22Rv1 (cell line): ENCODE measurements at regions not wholly inside any gene's neighbourhood (a gene's known extent, or its start where the extent isn't known, plus 50 kb on each side); places are given as distances from the start of the nearest gene placed in this dataset.

Experiments
- H3K27ac ChIP-seq: fragments of 450-650 bp; 2 replicates; pipeline ENCODE4 v1.5.1; 2017
- ZFX ChIP-seq: fragments of 450-650 bp; IDR thresholded peaks from 2 replicates; pipeline ENCODE4 v1.6.1; 2017; ENCODE audit warnings: antibody characterized with exemption, borderline replicate concordance
- TF ChIP-seq, protein P1 (sequence below): fragments of 450-650 bp; IDR thresholded peaks from 2 replicates; pipeline ENCODE4 v1.5.1; 2017; ENCODE audit warnings: mild to moderate bottlenecking

DNA sequence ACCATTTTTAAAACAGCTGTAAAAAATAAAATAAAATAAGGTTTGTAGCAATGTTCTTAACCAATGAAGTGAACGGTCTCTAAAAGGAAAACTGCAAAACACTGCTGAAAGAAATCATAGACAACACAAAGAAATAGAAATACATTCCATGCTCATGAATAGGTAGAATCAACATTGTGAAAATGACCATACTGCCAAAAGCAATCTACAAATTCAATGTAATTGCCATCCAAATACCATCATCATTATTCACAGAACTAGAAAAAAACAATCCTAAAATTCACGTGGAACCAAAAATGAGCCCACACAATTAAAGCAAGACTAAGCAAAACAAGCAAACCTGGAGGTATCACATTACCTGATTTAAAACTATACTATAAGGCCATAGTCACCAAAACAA, 67.6 kb upstream of the RGMB start:
- H3K27ac ChIP-seq, result no peak overlapping the region
- TF ChIP-seq ZFX, result no peak
- TF ChIP-seq, protein P1, sequence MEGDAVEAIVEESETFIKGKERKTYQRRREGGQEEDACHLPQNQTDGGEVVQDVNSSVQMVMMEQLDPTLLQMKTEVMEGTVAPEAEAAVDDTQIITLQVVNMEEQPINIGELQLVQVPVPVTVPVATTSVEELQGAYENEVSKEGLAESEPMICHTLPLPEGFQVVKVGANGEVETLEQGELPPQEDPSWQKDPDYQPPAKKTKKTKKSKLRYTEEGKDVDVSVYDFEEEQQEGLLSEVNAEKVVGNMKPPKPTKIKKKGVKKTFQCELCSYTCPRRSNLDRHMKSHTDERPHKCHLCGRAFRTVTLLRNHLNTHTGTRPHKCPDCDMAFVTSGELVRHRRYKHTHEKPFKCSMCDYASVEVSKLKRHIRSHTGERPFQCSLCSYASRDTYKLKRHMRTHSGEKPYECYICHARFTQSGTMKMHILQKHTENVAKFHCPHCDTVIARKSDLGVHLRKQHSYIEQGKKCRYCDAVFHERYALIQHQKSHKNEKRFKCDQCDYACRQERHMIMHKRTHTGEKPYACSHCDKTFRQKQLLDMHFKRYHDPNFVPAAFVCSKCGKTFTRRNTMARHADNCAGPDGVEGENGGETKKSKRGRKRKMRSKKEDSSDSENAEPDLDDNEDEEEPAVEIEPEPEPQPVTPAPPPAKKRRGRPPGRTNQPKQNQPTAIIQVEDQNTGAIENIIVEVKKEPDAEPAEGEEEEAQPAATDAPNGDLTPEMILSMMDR, result no peak

DNA sequence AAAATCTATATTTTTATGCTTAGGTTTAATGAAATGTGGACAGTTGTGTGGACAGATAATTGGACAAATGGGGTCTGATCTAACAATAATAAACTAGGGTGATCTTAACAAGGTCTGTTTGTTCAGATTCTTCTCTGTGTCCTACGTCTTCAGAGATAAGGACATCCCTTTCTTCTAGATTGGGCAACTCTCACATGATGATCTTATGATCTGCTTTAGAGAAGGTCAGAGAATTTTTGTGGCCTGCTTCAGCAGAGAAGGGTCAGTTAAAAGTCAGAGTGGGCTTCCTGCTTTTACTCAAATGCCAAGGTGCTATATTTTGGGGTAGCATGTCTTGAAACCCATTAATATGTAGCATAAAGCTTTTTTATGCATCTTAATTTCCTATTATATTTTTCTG, 63.8 kb upstream of the RGMB start:
- no peak for TF ChIP-seq ZFX
- TF ChIP-seq, protein P1, result no peak
- no peak overlapping the region for H3K27ac ChIP-seq

DNA sequence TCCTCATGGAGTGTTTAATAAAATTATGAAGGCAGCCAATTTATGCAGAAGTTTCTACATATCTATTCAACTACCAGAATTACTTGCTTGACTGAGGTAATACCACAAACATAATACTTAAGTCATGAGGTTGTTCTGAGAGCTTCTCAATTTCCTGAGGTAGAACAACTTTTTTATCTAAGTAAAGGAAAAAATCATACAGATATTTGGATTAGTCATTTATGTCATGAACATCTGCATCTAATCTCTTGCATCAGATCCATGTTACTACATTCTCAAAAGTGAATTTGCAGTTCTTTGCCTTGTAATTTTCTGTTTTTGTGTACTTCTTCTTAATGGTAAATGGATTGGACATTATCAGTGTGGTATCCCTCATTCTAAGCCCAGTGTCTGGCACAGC, 60.4 kb upstream of the RGMB start:
- H3K27ac ChIP-seq, result no peak overlapping the region
- TF ChIP-seq, protein P1, result no peak
- TF ChIP-seq ZFX, result no peak

DNA sequence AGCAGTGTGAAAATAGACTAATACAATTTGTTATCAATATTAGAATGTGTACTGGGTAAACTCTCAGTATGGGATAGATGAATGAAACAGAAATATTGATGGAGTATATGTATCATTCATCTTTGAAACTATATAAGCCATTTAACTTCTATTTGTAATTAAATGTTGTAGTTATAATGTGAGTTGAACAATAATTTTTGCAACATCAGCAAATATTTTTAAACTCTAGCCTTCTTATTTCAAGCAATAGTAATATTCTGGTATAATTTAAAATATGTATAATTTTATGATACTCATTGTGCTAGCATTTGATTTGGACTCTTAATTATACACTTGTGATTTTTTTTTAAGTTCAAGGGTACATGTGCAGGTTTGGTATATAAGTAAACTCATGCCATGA, 59.6 kb upstream of the RGMB start:
- no peak overlapping the region for H3K27ac ChIP-seq
- no peak for TF ChIP-seq ZFX
- TF ChIP-seq, protein P1, result no peak

DNA sequence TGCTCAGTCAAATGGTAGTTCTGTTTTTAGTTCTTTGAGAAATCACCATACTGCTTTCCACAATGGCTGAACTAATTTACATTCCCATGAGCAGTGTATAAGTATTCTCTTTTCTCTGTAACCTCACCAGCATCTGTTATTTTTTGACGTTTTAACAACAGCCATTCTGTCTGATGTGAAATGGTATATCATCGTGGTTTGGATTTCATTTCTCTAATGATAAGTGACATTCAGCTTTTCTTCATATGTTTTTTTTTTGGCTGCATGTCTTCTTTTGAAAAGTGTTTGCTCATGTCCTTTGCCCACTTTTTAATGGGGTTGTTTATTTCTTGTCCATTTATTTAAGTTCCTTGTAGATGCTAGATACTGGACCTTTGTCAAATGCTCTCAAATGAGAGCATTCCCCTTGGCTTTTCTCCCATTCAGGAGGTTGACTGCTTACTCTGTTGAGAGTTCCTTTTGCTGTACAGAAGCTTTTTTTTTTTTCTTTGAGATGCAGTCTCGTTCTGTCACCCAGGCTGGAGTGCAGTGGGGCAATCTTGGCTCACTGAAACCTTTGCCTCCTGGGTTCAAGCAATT, 58.7 kb upstream of the RGMB start:
- no peak for TF ChIP-seq ZFX
- TF ChIP-seq, protein P1, result no peak
- no peak overlapping the region for H3K27ac ChIP-seq

DNA sequence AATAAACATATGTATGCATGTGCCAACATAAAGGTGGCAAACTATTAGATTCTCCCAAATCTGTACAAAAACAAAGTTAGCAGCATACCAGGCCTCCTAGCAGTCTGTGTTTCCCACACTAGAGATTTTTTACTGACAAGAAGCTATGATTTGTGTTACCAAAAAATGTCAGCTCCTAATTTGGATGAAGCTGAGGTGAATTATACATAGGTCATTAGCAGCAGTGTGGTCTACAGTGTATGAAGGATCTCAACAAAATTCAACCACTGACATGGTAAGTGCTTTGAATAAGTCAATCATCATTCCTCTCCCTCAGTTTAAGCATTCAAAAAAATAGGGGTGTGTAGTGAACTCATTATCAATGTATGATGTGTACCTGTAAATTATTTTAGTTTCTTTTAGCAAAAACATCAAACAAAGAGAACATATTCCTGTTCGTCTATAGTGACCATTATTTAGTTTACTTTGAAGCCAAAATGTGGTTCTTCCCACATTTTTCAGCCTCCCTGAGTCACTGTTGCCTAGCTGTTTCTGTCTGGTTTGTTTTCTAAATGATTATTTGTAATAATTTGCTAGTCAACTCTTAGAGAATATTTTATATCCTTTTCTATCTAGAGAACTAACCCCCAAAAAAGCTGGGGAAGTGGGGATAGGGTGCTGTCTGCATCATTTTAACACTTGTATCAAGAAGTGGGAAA, 52.1 kb upstream of the RGMB start:
- H3K27ac ChIP-seq, result no peak overlapping the region
- TF ChIP-seq, protein P1, result no peak
- TF ChIP-seq ZFX, result no peak

DNA sequence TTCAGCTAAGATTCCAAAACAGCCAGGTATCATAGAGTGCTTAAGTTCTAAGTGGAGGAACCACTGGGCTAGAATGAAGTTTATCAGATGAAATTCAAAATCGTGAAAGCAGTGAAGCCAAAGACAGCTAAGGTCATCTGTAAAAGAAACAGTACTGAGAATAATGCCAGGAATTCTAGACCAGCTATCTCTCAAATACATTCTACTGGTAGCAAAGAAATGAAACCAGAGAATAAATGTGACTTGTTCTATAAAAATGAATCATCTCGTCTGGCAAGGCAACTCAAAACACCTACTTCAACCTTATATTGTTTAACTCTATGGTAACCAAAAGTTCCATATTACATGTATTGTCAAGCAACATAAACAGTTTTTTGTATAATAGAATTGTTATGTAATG, 51.3 kb upstream of the RGMB start:
- TF ChIP-seq ZFX, result no peak
- TF ChIP-seq, protein P1, result no peak
- H3K27ac ChIP-seq, result no peak overlapping the region
